H1 (cell line): ENCODE measurements at regions not wholly inside any gene's neighbourhood (a gene's known extent, or its start where the extent isn't known, plus 50 kb on each side); places are given as distances from the start of the nearest gene placed in this dataset.

ENCODE experiments used
- CTCF ChIA-PET: fragments of 300-600 bp; sonication (Branson Sonifier 250); formaldehyde crosslinking; loops from one replicate; lab custom pipeline; 2021; ENCODE audit not compliant: partially characterized antibody; lab: Charles Lee
- POLR2A ChIA-PET: fragments of 300-600 bp; sonication (Branson Sonifier 250); formaldehyde crosslinking; loops from one replicate; lab custom pipeline; 2021; ENCODE audit warnings: inconsistent platforms; ENCODE audit not compliant: partially characterized antibody; lab: Charles Lee
- DNase-seq, 2 experiments: peaks; one replicate each; pipeline versions ENCODE4 v3.0.0 to v3.0.0-alpha.2; 2010 to 2022; ENCODE audit warnings: low spot score in 2 of 2, low read depth in 1 of 2, mixed read lengths in 1 of 2
- FAIRE-seq: peaks from 2 replicates; lab custom pipeline; 2011; peaks lifted over from hg19 to GRCh38; lab: Jason Lieb, UNC
- H2AFZ ChIP-seq: 2 replicates; pipeline ENCODE4 v1.8.1; 2012; ENCODE audit warnings: low read length, inconsistent platforms
- H2AK5ac ChIP-seq: 2 replicates; pipeline ENCODE4 v1.6.1; 2013; ENCODE audit warnings: low read depth, low read length
- H2BK120ac ChIP-seq: replicated peaks from 2 replicates; pipeline ENCODE3; 2013; ENCODE audit warnings: low read depth, low read length, inconsistent platforms
- H2BK12ac ChIP-seq: 2 replicates; pipeline ENCODE4 v1.6.1; 2013; ENCODE audit warnings: low read depth, low read length
- H2BK15ac ChIP-seq: 2 replicates; pipeline ENCODE4 v1.6.1; 2013; ENCODE audit warnings: low read length
- H2BK20ac ChIP-seq: 2 replicates; pipeline ENCODE4 v1.6.1; 2013; ENCODE audit warnings: low read length
- H2BK5ac ChIP-seq: 2 replicates; pipeline ENCODE4 v1.6.1; 2013; ENCODE audit warnings: low read depth, low read length
- H3K14ac ChIP-seq: 2 replicates; pipeline ENCODE4 v1.6.1; 2013; ENCODE audit warnings: inconsistent platforms; ENCODE audit not compliant: insufficient read length
- H3K18ac ChIP-seq: 2 replicates; pipeline ENCODE4 v1.6.1; 2013; ENCODE audit warnings: low read length; ENCODE audit errors: extremely low read depth
- H3K23ac ChIP-seq: 2 replicates; pipeline ENCODE4 v1.6.1; 2013; ENCODE audit warnings: inconsistent platforms; ENCODE audit not compliant: insufficient read length
- H3K23me2 ChIP-seq: 2 replicates; pipeline ENCODE4 v1.6.1; 2013; ENCODE audit warnings: low read depth, low read length
- H3K27ac ChIP-seq: 2 replicates; pipeline ENCODE4 v1.6.1; 2011; ENCODE audit warnings: low read depth, low read length, inconsistent platforms
- H3K27me3 ChIP-seq, 4 experiments: replicated peaks in 1 of 4; 1 replicate in 1 of 4; 2 replicates in 3 of 4; pipeline versions ENCODE4 v1.6.1 to v1.8.1; 2011 to 2013; ENCODE audit warnings: low read length in 3 of 4, mild to moderate bottlenecking in 3 of 4, inconsistent platforms in 2 of 4, mixed read lengths in 2 of 4, moderate library complexity in 1 of 4; ENCODE audit not compliant: control insufficient read depth in 3 of 4, insufficient read depth in 3 of 4; ENCODE audit errors: extremely low read depth in 1 of 4
- H3K36me3 ChIP-seq, 4 experiments: 2 replicates each; pipeline versions ENCODE4 v1.6.1 to v1.8.1; 2011 to 2013; ENCODE audit warnings: mild to moderate bottlenecking in 4 of 4, low read length in 3 of 4, moderate library complexity in 2 of 4, control low read depth in 1 of 4, inconsistent platforms in 1 of 4; ENCODE audit not compliant: insufficient read depth in 4 of 4, control insufficient read depth in 2 of 4
- H3K4ac ChIP-seq: replicated peaks from 2 replicates; pipeline ENCODE3; 2013; ENCODE audit warnings: low read length, low read depth, mixed read lengths, inconsistent platforms; ENCODE audit not compliant: insufficient read length
- H3K4me1 ChIP-seq, 4 experiments: replicated peaks in 1 of 4; 1 replicate in 1 of 4; 2 replicates in 3 of 4; pipeline versions ENCODE4 v1.6.1 to v1.8.1; 2011 to 2013; ENCODE audit warnings: low read length in 3 of 4, inconsistent platforms in 2 of 4, mixed read lengths in 1 of 4; ENCODE audit not compliant: insufficient read depth in 4 of 4, control insufficient read depth in 3 of 4
- H3K4me2 ChIP-seq, 2 experiments: 2 replicates each; pipeline versions ENCODE4 v1.6.1 to v1.8.1; 2011 to 2013; ENCODE audit warnings: low read depth in 2 of 2, low read length in 2 of 2, control low read depth in 1 of 2, inconsistent platforms in 1 of 2, mild to moderate bottlenecking in 1 of 2; ENCODE audit not compliant: insufficient read depth in 1 of 2
- H3K4me3 ChIP-seq, 4 experiments: fragments of 200-600, 300-600 bp in 1 of 4; sonication (generic), shearing (Covaris generic), sonication (Bioruptor Twin) in 1 of 4; 2 replicates each; pipeline versions ENCODE4 v1.5.1 to v1.8.1; 2011 to 2016; ENCODE audit warnings: low read length in 4 of 4, low read depth in 3 of 4, control low read depth in 2 of 4, inconsistent platforms in 2 of 4, mild to moderate bottlenecking in 2 of 4, mixed read lengths in 1 of 4, moderate library complexity in 1 of 4; ENCODE audit not compliant: insufficient read depth in 2 of 4; ENCODE audit errors: extremely low read depth in 1 of 4
- H3K56ac ChIP-seq: replicated peaks from 2 replicates; pipeline ENCODE3; 2013; ENCODE audit warnings: low read depth, mild to moderate bottlenecking, mixed read lengths, low read length, inconsistent platforms; ENCODE audit not compliant: insufficient read length
- H3K79me1 ChIP-seq: 2 replicates; pipeline ENCODE4 v1.6.1; 2013; ENCODE audit warnings: low read depth, low read length, control low read depth
- H3K79me2 ChIP-seq, 2 experiments: 2 replicates each; pipeline versions ENCODE4 v1.6.1 to v1.8.1; 2012 to 2013; ENCODE audit warnings: low read length in 2 of 2, mild to moderate bottlenecking in 2 of 2, inconsistent platforms in 1 of 2; ENCODE audit not compliant: insufficient read depth in 2 of 2, control insufficient read depth in 1 of 2
- H3K9ac ChIP-seq, 4 experiments: replicated peaks in 1 of 4; 1 replicate in 1 of 4; 2 replicates in 3 of 4; pipeline versions ENCODE4 v1.6.1 to v1.8.1; 2011 to 2013; ENCODE audit warnings: low read depth in 3 of 4, low read length in 3 of 4, control low read depth in 2 of 4, mild to moderate bottlenecking in 2 of 4, moderate library complexity in 2 of 4, inconsistent platforms in 1 of 4; ENCODE audit errors: extremely low read depth in 1 of 4
- H3K9me3 ChIP-seq, 2 experiments: 2 replicates each; pipeline versions ENCODE4 v1.6.1 to v1.8.1; 2012 to 2013; ENCODE audit warnings: mild to moderate bottlenecking in 2 of 2, moderate library complexity in 2 of 2, control low read depth in 1 of 2, inconsistent platforms in 1 of 2, low read depth in 1 of 2, low read length in 1 of 2, mixed read lengths in 1 of 2; ENCODE audit not compliant: insufficient read depth in 2 of 2
- H4K20me1 ChIP-seq, 2 experiments: replicated peaks in 1 of 2; 2 replicates each; pipeline versions ENCODE3 to v1.8.1; 2011 to 2013; ENCODE audit warnings: inconsistent platforms in 2 of 2, low read length in 2 of 2, mild to moderate bottlenecking in 1 of 2; ENCODE audit not compliant: insufficient read depth in 2 of 2, control insufficient read depth in 1 of 2
- H4K5ac ChIP-seq: 2 replicates; pipeline ENCODE4 v1.6.1; 2013; ENCODE audit warnings: low read length, low read depth, mixed read lengths, inconsistent platforms; ENCODE audit not compliant: insufficient read length
- H4K8ac ChIP-seq: 2 replicates; pipeline ENCODE4 v1.8.0; 2013; ENCODE audit warnings: mild to moderate bottlenecking, moderate library complexity, low read length, inconsistent platforms; ENCODE audit not compliant: insufficient read depth; ENCODE audit errors: extremely low read depth
- H4K91ac ChIP-seq: replicated peaks from 2 replicates; pipeline ENCODE3; 2013; ENCODE audit warnings: low read length, mixed read lengths, inconsistent platforms; ENCODE audit not compliant: insufficient read length
- BCL11A ChIP-seq, 2 experiments: IDR thresholded peaks; one replicate each; pipeline ENCODE4 v1.6.1; 2011; ENCODE audit warnings: low read depth in 2 of 2, low read length in 2 of 2, mild to moderate bottlenecking in 2 of 2
- CBX8 ChIP-seq: fragments of 300-800, 300-1000 bp; sonication (generic); IDR thresholded peaks from 2 replicates; pipeline ENCODE4 v1.7.1; 2016; ENCODE audit warnings: low read depth, low read length, borderline replicate concordance
- CTBP2 ChIP-seq: IDR thresholded peaks from 2 replicates; pipeline ENCODE4 v1.7.0; 2011; ENCODE audit warnings: borderline replicate concordance, mild to moderate bottlenecking, moderate library complexity, mixed read lengths, low read length; ENCODE audit not compliant: insufficient read depth, insufficient read length
- JUN ChIP-seq: IDR thresholded peaks from 2 replicates; pipeline ENCODE4 v1.6.1; 2011; ENCODE audit warnings: low read depth, mild to moderate bottlenecking, improper control_type of control experiment, low read length
- KDM5A ChIP-seq: fragments of 200-600 bp; IDR thresholded peaks from 2 replicates; pipeline ENCODE4 v1.7.1; 2012; ENCODE audit warnings: mild to moderate bottlenecking, low read length, inconsistent platforms, mixed read lengths
- MAFK ChIP-seq: IDR thresholded peaks from 2 replicates; pipeline ENCODE4 v1.6.1; 2012; ENCODE audit warnings: low read depth, mild to moderate bottlenecking, improper control_type of control experiment, low read length
- RFX5 ChIP-seq: IDR thresholded peaks from 2 replicates; pipeline ENCODE4 v1.6.1; 2011; ENCODE audit warnings: low read depth, low read length, improper control_type of control experiment, borderline replicate concordance
- SP1 ChIP-seq: IDR thresholded peaks from 2 replicates; pipeline ENCODE4 v1.6.1; 2011; ENCODE audit warnings: low read depth, low read length
- SUZ12 ChIP-seq: fragments of 200-600 bp; sonication (generic); IDR thresholded peaks from 2 replicates; pipeline ENCODE4 v1.6.1; 2012; ENCODE audit warnings: mild to moderate bottlenecking, inconsistent platforms, low read length, moderate library complexity, mixed read lengths
- TAF1 ChIP-seq: IDR thresholded peaks from 2 replicates; pipeline ENCODE4 v1.6.1; 2011; ENCODE audit warnings: mild to moderate bottlenecking, low read depth, low read length
- TCF12 ChIP-seq: IDR thresholded peaks from 2 replicates; pipeline ENCODE4 v1.6.1; 2011; ENCODE audit warnings: low read depth, mild to moderate bottlenecking, low read length
- WGBS, 2 experiments: shearing (Covaris generic) in 1 of 2; methylation state at CpG; one replicate each; pipeline versions ENCODE4 v1.1.6 to v1.1.7; 2013 to 2015; ENCODE audit warnings: low lambda C conversion rate in 2 of 2, mixed read lengths in 2 of 2, inconsistent platforms in 1 of 2, low coverage in 1 of 2, missing lambda C conversion rate in 1 of 2; ENCODE audit not compliant: insufficient replicate concordance in 2 of 2, insufficient coverage in 1 of 2, insufficient read length in 1 of 2; ENCODE audit errors: extremely low coverage in 1 of 2, missing lambda C conversion rate in 1 of 2; 5-methylcytosine and 5-hydroxymethylcytosine counted together
- TF ChIP-seq, protein P1 (sequence below): IDR thresholded peaks from 2 replicates; pipeline ENCODE4 v1.6.1; 2012; ENCODE audit warnings: inconsistent platforms
- TF ChIP-seq, protein P2 (sequence below): IDR thresholded peaks from 2 replicates; pipeline ENCODE4 v1.6.1; 2012; ENCODE audit warnings: inconsistent platforms

DNA sequence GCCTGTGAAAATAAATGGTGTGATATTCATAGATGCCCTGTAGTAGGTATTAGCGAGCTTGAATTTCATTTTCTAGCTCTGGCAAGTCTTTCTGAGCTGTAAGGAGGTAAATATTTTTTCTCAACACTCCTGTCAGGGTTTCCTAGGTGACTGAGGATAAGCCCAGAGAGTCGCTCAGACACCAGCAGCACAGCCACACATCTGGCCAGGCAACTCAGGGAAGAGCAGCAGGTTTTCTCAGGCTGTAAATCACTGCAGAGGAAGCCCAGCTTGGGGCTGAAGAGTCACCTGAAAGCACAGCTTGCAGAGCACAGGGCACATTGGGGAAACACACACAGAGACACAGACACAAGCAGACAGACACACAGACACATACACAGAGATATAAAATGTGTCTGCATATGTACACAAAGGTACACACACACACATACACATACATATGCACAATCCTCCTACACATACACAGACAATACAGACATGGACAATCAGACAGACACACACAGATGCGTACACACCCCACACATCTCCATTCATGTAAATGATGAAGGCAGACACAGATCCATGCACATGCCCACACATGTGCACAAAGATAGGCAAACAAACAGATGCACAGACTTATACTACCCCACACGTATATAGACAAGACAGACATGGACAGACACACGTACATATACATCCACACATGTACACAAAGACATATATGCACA, 232.0 kb upstream of the TMTC1 start:
- ChIA-PET POLR2A (no interaction called here), CTCF (interaction anchor here (0.6 kb wide), 1 partner anchor 15 kb away, joined by 3 read pairs; no protein-coding TSS in a partner anchor)
- Histone ChIP-seq H4K20me1 (no peaks in the 10 kb centered on the region), H2BK15ac (no peak overlapping the region), H3K9me3 (no peaks in the 10 kb centered on the region), H4K8ac (no peak overlapping the region), H3K27ac (no peak overlapping the region), H3K79me1 (no peaks in the 10 kb centered on the region), H2AK5ac (no peak overlapping the region), H3K79me2 (no peaks in the 10 kb centered on the region), H3K4me3 (no peak overlapping the region), H3K4ac (peak overlapping the region; percentile 92), H4K5ac (no peak overlapping the region), H2BK5ac (no peak overlapping the region; the same call in 1 of the 2 replicates), H2BK120ac (no peak overlapping the region), H3K23ac (no peak overlapping the region), H3K23me2 (no peaks in the 10 kb centered on the region), H3K27me3 (no peaks in the 10 kb centered on the region), H4K91ac (peak overlapping the region; percentile 1), H3K36me3 (no peaks in the 10 kb centered on the region), H2BK12ac (no peak overlapping the region), H3K4me1 (no peaks in the 10 kb centered on the region), H3K4me2 (no peak overlapping the region), H2AFZ (no peak overlapping the region), H3K14ac (no peak overlapping the region), H3K9ac (peak overlapping the region in 1 of 4 experiments; percentile 24; a peak in 1 of 7 replicates), H3K56ac (no peak overlapping the region), H2BK20ac (no peak overlapping the region), H3K18ac (no peak overlapping the region)
- WGBS, 2 experiments, result 90% methylated on average over 5 of the region's 5 CpGs; no CpG with 5 or more reads in 1 of the 2 experiments
- DNase-seq (no peak), FAIRE-seq (no peak)
- TF ChIP-seq, protein P1, sequence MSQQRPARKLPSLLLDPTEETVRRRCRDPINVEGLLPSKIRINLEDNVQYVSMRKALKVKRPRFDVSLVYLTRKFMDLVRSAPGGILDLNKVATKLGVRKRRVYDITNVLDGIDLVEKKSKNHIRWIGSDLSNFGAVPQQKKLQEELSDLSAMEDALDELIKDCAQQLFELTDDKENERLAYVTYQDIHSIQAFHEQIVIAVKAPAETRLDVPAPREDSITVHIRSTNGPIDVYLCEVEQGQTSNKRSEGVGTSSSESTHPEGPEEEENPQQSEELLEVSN, result no peak
- TF ChIP-seq MAFK (no peak), JUN (no peak), TAF1 (no peak), CTBP2 (no peak), TCF12 (no peak), BCL11A (IDR thresholded peaks at IDR 0.05; ENCODE audit: low read depth in 2 of 2, low read length in 2 of 2) (no peak), CBX8 (no peak), SP1 (no peak), RFX5 (no peak), SUZ12 (no peak), KDM5A (no peak)
- TF ChIP-seq, protein P2, sequence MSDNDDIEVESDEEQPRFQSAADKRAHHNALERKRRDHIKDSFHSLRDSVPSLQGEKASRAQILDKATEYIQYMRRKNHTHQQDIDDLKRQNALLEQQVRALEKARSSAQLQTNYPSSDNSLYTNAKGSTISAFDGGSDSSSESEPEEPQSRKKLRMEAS, result no peak
